OCI-LY7 (cell line): ENCODE measurements at regions not wholly inside any gene's neighbourhood (a gene's known extent, or its start where the extent isn't known, plus 50 kb on each side); places are given as distances from the start of the nearest gene placed in this dataset.

Source experiments
- CTCF ChIP-seq: fragments of 200-600 bp; sonication (generic); conservative IDR thresholded peaks from 2 replicates; pipeline ENCODE4 v1.5.1; 2014; ENCODE audit warnings: mild to moderate bottlenecking, antibody characterized with exemption, low read length, moderate library complexity, mixed read lengths
- EZH2phosphoT487 ChIP-seq: fragments of 200-600 bp; sonication (generic); IDR thresholded peaks from 2 replicates; pipeline ENCODE4 v1.6.1; 2018; ENCODE audit warnings: low read depth, borderline replicate concordance, mild to moderate bottlenecking, mixed run types, antibody characterized with exemption, low read length, moderate library complexity, mixed read lengths

- no peak for TF ChIP-seq CTCF
- no peak for TF ChIP-seq EZH2phosphoT487
These were observed 67.4 kb upstream of the ZEB2 start for GRCh38 chr2:144587306-144587705.
